Cardiac muscle cell (in vitro differentiated cells and primary cell): ENCODE measurements at regions not wholly inside any gene's neighbourhood (a gene's known extent, or its start where the extent isn't known, plus 50 kb on each side); places are given as distances from the start of the nearest gene placed in this dataset.

ENCODE experiments used
- DNase-seq, 2 donors: peaks; one replicate each; pipeline versions ENCODE4 v3.0.0 to v3.0.0-alpha.2; 2010 to 2017; ENCODE audit warnings: low read depth in 1 of 2, low spot score in 1 of 2
- H3K27ac ChIP-seq: fragments of 200-600 bp; sonication (generic); 2 replicates; pipeline ENCODE4 v1.5.1; 2016
- H3K27me3 ChIP-seq: fragments of 200-600 bp; sonication (generic); 2 replicates; pipeline ENCODE4 v1.6.0; 2016; ENCODE audit warnings: control low read depth
- H3K36me3 ChIP-seq: fragments of 200-600 bp; sonication (generic); 2 replicates; pipeline ENCODE4 v1.5.1; 2016; ENCODE audit warnings: control low read depth
- H3K4me1 ChIP-seq: fragments of 200-600 bp; sonication (generic); 2 replicates; pipeline ENCODE4 v1.8.1; 2017; ENCODE audit warnings: low read depth, mild to moderate bottlenecking, mixed run types
- H3K4me3 ChIP-seq: fragments of 200-600 bp; sonication (generic); 2 replicates; pipeline ENCODE4 v1.5.1; 2016; ENCODE audit warnings: mild to moderate bottlenecking
- H3K9me3 ChIP-seq: fragments of 200-600 bp; sonication (generic); 2 replicates; pipeline ENCODE4 v1.5.1; 2017; ENCODE audit warnings: low read depth, mild to moderate bottlenecking, control low read depth
- TF ChIP-seq, protein P1 (sequence below): IDR thresholded peaks from 2 replicates; pipeline ENCODE4 v1.5.1; 2012; ENCODE audit warnings: low read depth, mild to moderate bottlenecking, low read length

DNA sequence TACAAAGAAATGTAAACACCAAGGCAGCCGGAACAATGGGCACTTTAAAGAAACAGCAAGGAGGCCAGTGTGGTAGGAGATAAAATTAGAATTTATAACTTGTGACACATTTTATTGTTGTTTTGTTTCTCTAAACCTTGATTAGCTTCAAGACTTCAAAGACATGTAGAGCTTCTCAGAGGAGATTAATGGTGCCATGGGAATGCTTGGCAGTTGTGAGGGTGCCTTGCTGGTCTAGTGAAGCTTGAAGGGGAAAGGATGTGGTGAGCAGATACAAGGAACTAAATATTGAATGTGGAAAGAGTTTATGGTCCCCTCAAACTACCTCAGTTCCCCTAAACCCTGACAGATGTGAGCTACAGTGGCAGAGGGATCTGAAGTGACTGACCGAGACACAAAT, 322.4 kb upstream of the ADAMTS16 start:
- H3K27me3 ChIP-seq: no peaks in the 10 kb centered on the region
- no peak overlapping the region for H3K27ac ChIP-seq
- no peaks in the 10 kb centered on the region for H3K4me1 ChIP-seq
- H3K4me3 ChIP-seq: no peak overlapping the region
- no peak for DNase-seq
- no peaks in the 10 kb centered on the region for H3K9me3 ChIP-seq
- H3K36me3 ChIP-seq: no peaks in the 10 kb centered on the region
- TF ChIP-seq, protein P1, sequence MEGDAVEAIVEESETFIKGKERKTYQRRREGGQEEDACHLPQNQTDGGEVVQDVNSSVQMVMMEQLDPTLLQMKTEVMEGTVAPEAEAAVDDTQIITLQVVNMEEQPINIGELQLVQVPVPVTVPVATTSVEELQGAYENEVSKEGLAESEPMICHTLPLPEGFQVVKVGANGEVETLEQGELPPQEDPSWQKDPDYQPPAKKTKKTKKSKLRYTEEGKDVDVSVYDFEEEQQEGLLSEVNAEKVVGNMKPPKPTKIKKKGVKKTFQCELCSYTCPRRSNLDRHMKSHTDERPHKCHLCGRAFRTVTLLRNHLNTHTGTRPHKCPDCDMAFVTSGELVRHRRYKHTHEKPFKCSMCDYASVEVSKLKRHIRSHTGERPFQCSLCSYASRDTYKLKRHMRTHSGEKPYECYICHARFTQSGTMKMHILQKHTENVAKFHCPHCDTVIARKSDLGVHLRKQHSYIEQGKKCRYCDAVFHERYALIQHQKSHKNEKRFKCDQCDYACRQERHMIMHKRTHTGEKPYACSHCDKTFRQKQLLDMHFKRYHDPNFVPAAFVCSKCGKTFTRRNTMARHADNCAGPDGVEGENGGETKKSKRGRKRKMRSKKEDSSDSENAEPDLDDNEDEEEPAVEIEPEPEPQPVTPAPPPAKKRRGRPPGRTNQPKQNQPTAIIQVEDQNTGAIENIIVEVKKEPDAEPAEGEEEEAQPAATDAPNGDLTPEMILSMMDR: no peak

DNA sequence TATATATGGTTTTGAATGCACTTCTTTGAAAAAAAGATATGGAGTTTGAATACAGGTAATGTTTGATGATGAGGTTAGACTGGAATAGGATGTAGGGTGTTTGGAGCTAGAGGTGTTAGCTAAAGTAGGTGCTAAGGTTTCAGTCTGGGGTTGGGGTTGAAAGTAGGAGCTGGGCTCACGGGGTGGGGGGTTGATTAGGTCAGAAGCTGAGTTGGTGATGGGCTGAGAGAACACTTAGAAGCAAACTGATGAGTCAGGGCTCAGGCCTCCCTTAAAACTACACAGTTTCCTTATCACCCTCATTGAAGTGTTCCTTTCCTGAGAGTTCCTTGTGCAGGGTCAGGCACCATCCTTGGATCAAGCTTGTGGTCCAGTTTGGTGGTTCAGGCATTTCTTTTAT, 308.8 kb upstream of the ADAMTS16 start:
- H3K36me3 ChIP-seq: no peaks in the 10 kb centered on the region
- H3K27me3 ChIP-seq: no peaks in the 10 kb centered on the region
- no peaks in the 10 kb centered on the region for H3K4me1 ChIP-seq
- H3K4me3 ChIP-seq: no peak overlapping the region
- no peak for DNase-seq
- TF ChIP-seq, protein P1: no peak
- no peak overlapping the region for H3K27ac ChIP-seq
- H3K9me3 ChIP-seq: no peaks in the 10 kb centered on the region

DNA sequence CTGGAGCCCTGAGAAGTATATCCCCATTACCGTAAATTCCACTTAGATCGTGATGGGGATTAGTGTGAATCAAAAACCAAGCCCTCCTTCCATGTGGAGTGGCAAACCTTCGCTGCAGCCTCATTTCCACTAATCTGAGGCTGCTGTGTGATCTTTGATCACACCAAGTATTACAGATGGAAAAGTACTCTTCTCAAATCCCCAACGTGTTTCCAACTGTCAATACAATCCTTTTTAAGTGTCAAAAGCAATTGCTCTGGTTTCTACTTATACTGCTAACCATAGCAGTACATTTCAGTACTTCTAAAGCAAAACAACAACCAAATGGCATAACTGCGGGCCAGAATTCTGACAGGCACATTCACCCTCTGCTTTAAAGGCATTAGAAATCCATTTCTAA, 307.7 kb upstream of the ADAMTS16 start:
- Histone ChIP-seq H3K27me3 (no peaks in the 10 kb centered on the region), H3K36me3 (no peaks in the 10 kb centered on the region), H3K9me3 (no peaks in the 10 kb centered on the region), H3K27ac (no peak overlapping the region), H3K4me1 (no peaks in the 10 kb centered on the region), H3K4me3 (no peak overlapping the region)
- TF ChIP-seq, protein P1: no peak
- no peak for DNase-seq

DNA sequence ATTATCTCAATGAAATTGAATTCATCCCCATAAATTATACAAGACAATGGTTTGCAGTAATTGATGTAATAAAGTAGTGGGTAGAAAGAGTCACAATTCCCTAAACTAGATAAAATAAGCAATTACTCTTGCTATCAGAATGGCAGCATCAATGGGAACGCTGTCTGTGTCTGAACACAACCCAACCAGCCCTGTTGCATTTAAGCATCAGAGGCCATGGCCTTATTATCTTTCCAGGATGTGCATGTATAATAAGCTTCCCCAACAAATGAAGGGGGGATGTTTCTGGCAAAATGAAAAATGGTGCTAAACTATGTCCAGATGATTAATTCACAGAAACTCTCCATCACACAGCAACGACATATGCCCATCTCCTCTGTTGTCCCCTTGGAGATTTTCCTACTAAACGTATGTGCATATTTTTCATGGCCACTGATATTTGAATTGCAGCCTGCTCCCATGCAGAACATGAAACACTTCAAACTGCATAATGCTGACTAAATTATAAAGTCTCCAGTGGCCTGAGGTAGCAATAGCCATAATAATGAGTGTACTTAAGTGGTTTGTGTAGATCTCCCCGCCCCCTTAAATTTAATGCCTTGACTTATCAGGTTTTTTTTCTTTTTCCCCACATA, 306.9 kb upstream of the ADAMTS16 start:
- no peak for DNase-seq
- no peak overlapping the region for H3K4me3 ChIP-seq
- H3K9me3 ChIP-seq: no peaks in the 10 kb centered on the region
- no peaks in the 10 kb centered on the region for H3K4me1 ChIP-seq
- TF ChIP-seq, protein P1: no peak
- no peaks in the 10 kb centered on the region for H3K36me3 ChIP-seq
- no peak overlapping the region for H3K27ac ChIP-seq
- no peaks in the 10 kb centered on the region for H3K27me3 ChIP-seq

DNA sequence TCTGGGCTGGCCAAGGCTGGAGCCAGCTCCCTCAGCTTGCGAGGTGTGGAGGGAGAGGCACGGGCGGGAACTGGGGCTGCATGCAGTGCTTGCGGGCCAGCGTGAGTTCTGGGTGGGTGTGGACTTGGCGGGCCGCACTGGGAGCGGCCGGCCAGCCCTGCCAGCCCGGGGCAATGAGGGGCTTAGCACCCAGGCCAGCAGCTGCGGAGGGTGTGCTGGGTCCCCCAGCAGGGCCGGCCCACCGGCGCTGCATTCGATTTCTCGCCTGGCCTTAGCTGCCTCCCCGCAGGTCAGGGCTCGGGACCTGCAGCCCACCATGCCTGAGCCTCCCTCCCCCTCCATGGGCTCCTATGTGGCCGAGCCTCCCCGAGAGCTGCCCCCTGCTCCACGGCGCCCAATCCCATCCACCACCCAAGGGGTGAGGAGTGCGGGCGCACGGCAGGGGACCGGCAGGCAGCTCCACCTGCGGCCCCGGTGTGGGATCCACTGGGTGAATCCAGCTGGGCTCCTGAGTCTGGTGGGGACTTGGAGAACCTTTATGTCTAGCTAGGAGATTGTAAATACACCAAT, 302.6 kb upstream of the ADAMTS16 start:
- H3K27me3 ChIP-seq: no peaks in the 10 kb centered on the region
- H3K27ac ChIP-seq: no peak overlapping the region
- no peaks in the 10 kb centered on the region for H3K9me3 ChIP-seq
- no peaks in the 10 kb centered on the region for H3K4me1 ChIP-seq
- TF ChIP-seq, protein P1: no peak
- DNase-seq: no peak
- H3K4me3 ChIP-seq: no peak overlapping the region
- no peaks in the 10 kb centered on the region for H3K36me3 ChIP-seq
